Activated T-cell treated with anti-CD3 and anti-CD28 coated beads for 48 hours (primary cell): ENCODE measurements at regions not wholly inside any gene's neighbourhood (a gene's known extent, or its start where the extent isn't known, plus 50 kb on each side); places are given as distances from the start of the nearest gene placed in this dataset.

Experiments used
- DNase-seq: peaks from one replicate; pipeline ENCODE4 v3.0.0-alpha.2; 2020; ENCODE audit warnings: low read depth

DNA sequence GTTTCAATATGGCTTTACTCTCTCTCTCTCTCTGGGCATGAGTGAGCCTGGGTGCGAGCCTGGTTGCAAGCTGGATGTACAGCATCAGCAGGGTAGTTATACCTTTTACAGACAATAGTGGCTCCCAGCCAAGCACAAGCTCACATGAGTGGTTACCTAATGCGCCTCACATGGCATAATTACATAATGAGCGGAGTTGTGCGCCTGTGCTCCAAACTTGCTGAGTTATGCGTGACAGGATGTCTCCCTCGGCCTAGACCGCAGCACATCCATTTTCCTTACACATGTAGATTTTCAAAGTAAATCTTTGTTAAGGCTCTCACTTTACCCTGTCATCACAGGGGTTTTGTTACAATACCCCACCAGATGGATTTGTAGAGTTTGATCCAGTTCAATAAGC, 233.5 kb upstream of the WWC1 start:
- no peak for DNase-seq

GRCh38 chr5:168059131-168059530, 232.3 kb upstream of the WWC1 start:
- no peak for DNase-seq

GRCh38 chr5:168062239-168062638, 229.2 kb upstream of the WWC1 start:
- DNase-seq, result no peak

- DNase-seq, result no peak
These were observed 227.0 kb upstream of the WWC1 start for GRCh38 chr5:168064457-168064856.

- no peak for DNase-seq
These were observed 226.4 kb upstream of the WWC1 start for GRCh38 chr5:168064933-168065622.

DNA sequence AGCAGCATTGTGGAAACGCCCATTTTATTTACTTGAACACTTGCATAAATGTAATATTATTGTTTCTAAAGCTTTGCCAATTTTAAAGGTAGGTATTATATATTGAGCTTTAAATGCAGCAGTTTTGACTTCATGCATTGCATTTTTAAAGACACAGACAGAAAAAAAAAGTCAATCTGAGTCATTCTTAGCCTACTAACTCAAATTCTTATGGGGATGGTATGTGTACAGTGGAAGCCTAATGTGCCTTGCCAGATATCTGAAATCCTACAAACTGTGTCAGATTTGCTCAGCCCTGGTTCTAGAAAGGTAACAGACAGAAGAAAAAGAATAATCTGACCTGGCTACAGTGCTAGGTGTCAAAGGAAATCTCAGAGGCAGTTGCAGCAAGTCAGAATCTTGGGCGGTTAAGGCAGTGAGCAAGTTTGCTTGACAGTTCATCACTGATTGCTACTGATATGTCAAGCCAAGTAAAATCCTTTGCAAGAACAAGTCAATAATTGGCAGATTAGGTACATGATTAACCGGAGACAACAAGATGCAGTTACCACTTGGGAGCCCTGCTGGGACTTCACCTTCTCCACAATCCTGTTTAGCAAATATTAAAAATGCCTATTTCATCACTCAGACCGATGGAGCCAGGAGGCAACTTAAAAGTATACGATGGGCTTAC, 224.8 kb upstream of the WWC1 start:
- DNase-seq, result no peak

GRCh38 chr5:168070761-168071160, 220.7 kb upstream of the WWC1 start:
- no peak for DNase-seq

- no peak for DNase-seq
These were observed 218.8 kb upstream of the WWC1 start for GRCh38 chr5:168072665-168073064.

GRCh38 chr5:168073311-168073710, 218.1 kb upstream of the WWC1 start:
- DNase-seq, result no peak

GRCh38 chr5:168073991-168074800, 217.2 kb upstream of the WWC1 start:
- no peak for DNase-seq

DNA sequence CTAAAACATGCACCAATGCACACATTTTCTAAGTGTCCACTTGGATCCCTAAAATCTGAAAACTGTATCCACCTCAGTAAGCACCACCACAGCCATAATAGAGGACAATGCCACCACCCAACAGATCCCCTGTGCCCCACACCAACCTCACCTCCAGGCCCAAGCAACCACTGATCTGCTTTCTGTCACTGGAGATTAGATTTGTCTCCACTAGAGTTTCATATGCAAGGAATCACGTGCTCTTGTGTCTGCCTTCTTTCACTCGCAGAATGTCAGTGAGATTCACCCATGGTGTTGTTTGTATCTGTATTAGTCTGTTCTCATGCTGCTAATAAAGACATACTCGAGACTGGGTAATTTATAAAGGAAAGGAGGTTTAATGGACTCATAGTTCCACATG, 216.1 kb upstream of the WWC1 start:
- DNase-seq, result no peak

DNA sequence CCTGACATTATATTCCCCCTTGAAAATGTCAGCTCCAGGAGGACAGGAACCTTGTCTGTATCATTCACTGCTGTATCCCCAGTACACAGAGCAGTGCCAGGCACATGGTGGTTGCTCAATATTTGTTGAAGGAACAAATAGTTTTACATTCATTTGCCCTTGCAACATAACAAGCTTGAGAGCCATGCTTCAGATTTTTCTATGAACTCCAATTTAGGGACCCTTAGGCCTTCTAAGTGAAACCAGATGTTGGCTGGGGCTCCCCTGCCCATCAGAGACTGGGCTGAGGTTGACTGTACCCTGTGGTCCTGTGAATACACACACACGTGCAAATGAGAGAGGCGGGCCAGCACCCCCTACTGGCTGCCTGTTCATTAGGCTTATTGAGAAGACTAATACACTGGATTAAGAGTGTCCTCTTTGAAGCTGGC, 214.9 kb upstream of the WWC1 start:
- DNase-seq, result peak; percentile 4

- DNase-seq, result no peak
These were observed 206.0 kb upstream of the WWC1 start for GRCh38 chr5:168085261-168086031.

DNA sequence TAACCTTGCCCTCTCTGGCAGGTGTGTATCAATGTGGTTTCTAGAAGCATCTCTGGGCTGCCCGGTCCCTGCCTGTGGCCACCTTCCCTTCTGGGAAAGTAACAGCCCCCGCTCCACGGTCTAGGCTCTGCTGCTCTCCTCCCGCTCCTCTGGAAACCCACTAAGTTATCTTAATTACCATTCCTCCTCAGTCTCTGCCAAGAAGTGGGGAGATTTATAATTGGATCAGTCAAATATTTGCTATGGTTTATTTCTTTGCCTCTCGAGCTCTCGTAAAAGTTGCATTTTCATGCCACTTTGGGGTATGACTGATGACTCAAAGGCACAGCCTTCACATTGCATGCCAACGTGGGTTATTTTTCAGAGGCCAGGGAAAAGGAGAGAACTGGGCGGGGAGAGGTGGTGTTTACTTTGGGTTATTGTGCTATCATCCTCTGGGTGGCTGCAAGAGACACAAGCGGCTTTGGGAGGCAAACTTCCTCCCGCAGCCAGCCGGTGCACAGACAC, 205.3 kb upstream of the WWC1 start:
- no peak for DNase-seq

DNA sequence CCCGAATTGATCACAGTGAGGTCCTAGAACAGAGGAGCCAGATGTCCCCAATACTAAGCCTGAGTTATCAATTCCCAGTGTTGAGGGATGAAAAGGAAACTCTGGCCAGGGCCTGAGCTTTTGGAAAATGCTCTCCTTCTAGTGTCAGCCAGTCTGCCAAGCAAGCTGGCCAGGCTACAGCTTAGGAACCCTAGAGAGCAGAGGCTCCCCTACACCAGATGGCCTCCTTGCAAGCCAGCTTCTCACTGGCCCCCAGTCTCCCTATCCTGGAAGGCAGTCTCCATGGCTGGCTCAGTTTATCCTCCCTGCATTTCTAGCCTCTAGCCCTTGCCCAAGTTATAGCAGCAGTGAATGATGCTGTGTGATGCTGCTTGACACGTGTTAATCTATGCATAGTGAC, 204.7 kb upstream of the WWC1 start:
- no peak for DNase-seq

DNA sequence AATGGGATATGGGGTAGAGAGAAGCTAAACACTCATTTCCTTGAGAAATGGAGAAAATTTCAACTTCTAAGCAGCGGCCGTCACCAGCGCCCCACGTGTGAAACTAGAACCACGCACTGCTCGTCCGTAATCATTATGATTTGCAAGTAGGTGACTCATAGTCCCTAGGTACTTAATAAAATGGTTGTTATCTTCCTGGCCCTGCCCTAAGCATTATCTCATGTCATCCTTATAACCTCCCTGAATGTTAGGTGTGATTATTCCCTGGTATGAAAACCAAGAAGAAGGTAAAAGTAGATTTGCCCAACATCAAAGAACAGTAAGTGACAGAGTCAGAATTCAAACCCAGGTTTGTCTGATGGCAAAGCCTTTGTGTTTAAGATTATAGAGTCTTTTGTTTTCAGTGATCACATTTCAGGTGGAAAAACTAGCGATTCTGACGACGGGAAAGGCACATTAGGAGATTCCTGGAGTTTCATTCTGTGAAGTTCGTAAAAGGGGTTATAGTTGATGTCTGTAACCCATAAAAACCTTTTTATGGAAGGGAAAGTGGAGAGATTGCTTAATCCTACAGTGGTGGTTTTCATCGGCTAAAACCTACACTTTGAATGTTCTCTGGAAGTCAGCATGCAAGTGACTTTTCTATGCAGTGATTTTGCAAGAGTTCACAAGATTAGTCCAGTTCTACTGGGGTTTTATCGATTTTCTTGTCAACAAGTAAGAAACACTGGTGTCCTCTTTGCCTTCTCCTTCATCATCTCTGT, 202.9 kb upstream of the WWC1 start:
- no peak for DNase-seq

DNA sequence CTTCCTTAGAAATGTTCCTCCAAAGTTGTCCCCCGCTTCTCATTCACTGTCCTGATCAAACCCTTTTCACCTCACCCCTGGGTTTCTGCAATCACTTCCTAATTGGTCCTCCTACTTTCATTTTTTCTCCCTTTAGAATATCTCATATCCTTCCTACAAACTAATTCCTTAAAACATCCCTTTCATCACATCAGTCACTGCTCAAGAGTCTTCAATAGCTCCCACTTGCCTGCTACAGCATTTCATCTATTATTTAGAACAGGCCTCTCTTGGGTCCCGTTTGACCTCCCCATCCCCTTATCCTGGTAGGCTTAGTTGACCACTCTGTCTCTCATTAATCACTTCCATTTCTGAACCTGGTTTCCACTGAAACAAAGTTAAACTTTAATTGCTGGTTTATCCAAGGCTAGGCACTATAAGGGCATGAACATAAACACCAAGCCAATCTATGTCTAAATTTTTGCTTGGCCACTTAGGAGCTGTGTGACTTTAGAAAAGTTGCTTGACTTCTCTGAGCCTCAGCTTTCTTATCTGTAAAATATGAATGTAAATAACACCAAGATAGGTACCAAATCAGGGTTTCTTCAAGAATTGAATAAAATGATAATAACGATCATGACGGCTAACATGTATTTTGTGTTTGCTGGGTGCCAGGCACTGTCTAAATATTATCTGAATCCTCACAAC, 202.1 kb upstream of the WWC1 start:
- no peak for DNase-seq

DNA sequence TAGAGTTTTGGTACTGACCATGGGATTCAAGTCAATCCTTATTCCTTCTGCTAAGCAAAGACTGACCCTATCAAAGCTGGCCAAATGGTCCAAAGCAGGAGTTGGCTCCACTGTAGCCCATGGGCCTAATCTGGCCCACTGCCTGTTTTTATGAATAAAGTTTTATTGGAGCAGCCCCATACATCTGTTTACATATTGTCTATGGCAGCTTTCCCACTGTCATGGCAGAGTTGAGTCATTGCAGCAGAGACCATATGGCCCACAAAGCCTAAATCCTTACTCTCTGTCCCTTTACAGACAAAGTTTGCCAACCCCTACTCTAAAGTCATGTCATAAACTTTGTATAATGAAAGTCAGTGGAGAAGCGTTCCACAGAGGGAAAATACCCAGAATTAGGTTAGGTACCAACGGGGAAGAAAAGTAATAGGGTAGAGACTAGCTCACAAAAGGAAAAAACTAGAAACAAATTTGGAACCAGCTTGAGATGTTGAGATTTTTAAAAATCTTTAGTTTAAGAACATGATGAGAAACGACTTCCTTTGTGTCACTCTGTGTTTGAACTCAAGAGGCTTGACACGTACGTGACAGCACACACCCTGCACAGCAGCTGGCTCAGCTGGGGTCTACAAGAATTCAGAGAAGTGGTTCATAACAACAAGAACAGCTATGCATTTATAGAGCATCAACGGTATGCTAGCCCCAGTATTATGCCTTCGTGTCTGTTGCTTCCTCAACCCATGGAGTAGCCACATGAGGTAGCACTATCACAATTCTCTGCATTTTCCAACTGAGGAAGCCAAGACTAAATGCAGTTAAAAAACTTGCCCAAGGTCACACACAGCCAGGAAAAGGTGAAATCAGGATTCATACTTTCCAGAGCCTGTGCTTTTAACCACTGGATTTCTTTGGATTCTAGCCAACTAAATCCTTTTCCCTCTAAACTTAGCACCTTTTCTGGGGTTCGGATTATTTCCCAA, 198.9 kb upstream of the WWC1 start:
- DNase-seq, result no peak

GRCh38 chr5:168093200-168093910, 198.1 kb upstream of the WWC1 start:
- DNase-seq, result no peak
